ENCODE measurements at regions not wholly inside any gene's neighbourhood (a gene's known extent, or its start where the extent isn't known, plus 50 kb on each side); places are given as distances from the start of the nearest gene placed in this dataset.

GRCh38 chr12:124623344-124624035, 56.1 kb upstream of the NCOR2 start:
- no peaks in the 10 kb centered on the region for H3K36me3 Mint-ChIP-seq
- no peaks in the 10 kb centered on the region for H3K9me3 Mint-ChIP-seq
- no peaks in the 10 kb centered on the region for H3K27me3 Mint-ChIP-seq
- peaks cover 0 to 4% (median under 1%) of the 10 kb centered on the region in 4 donors for H3K4me1 Mint-ChIP-seq
- ATAC-seq (no peak), DNase-seq (no peak)
- H3K4me3 Mint-ChIP-seq = no peak overlapping the region
- POLR2A ChIA-PET = no interaction called here
- peak overlapping the region in 1 of 10 donors; percentile 60 for H3K27ac Mint-ChIP-seq

GRCh38 chr12:124622764-124623163, 55.4 kb upstream of the NCOR2 start:
- ATAC-seq = no peak
- Mint-ChIP-seq H3K36me3 (no peaks in the 10 kb centered on the region), H3K27me3 (no peaks in the 10 kb centered on the region), H3K4me1 (peaks cover 0 to 4% (median 0%) of the 10 kb centered on the region in 4 donors), H3K27ac (peak overlapping the region in 1 of 10 donors; percentile 6), H3K9me3 (no peaks in the 10 kb centered on the region), H3K4me3 (no peak overlapping the region)
- DNase-seq = no peak
- POLR2A ChIA-PET = no interaction called here

- H3K27ac Mint-ChIP-seq = peak overlapping the region in 1 of 10 donors; percentile 6
- H3K9me3 Mint-ChIP-seq = no peaks in the 10 kb centered on the region
- ATAC-seq (no peak), DNase-seq (no peak)
- POLR2A ChIA-PET = no interaction called here
- H3K27me3 Mint-ChIP-seq = no peaks in the 10 kb centered on the region
- peaks cover 0 to 4% (median 0%) of the 10 kb centered on the region in 4 donors for H3K4me1 Mint-ChIP-seq
- no peak overlapping the region for H3K4me3 Mint-ChIP-seq
- H3K36me3 Mint-ChIP-seq = no peaks in the 10 kb centered on the region
Observed at GRCh38 chr12:124622331-124622730, 54.9 kb upstream of the NCOR2 start.

- peak overlapping the region in 1 of 10 donors; percentile 34 for H3K27ac Mint-ChIP-seq
- no peaks in the 10 kb centered on the region for H3K36me3 Mint-ChIP-seq
- ATAC-seq (no peak), DNase-seq (no peak)
- POLR2A ChIA-PET = interaction anchor here (0.7 to 1.3 kb wide), 2 partner anchors 9 to 11 kb away, joined by 3 read pairs; no protein-coding TSS in a partner anchor
- H3K9me3 Mint-ChIP-seq = no peaks in the 10 kb centered on the region
- no peaks in the 10 kb centered on the region for H3K27me3 Mint-ChIP-seq
- peaks cover 3 to 12% (median 4%) of the 10 kb centered on the region in 4 donors for H3K4me1 Mint-ChIP-seq
- no peak overlapping the region for H3K4me3 Mint-ChIP-seq
Observed at GRCh38 chr12:124621296-124621660, 53.9 kb upstream of the NCOR2 start.

- no peaks in the 10 kb centered on the region for H3K27me3 Mint-ChIP-seq
- POLR2A ChIA-PET = interaction anchor here (0.7 to 1.3 kb wide), 2 partner anchors 8 to 11 kb away, joined by 3 read pairs; no protein-coding TSS in a partner anchor
- no peaks in the 10 kb centered on the region for H3K36me3 Mint-ChIP-seq
- no peak for DNase-seq
- peaks cover 3 to 11% (median 4%) of the 10 kb centered on the region in 4 donors for H3K4me1 Mint-ChIP-seq
- no peak overlapping the region for H3K4me3 Mint-ChIP-seq
- no peak for ATAC-seq
- H3K27ac Mint-ChIP-seq = no peak overlapping the region
- no peaks in the 10 kb centered on the region for H3K9me3 Mint-ChIP-seq
Observed at GRCh38 chr12:124620606-124621295, 53.3 kb upstream of the NCOR2 start.

- ATAC-seq = no peak
- POLR2A ChIA-PET = no interaction called here
- Mint-ChIP-seq H3K36me3 (peaks cover 0 to 2% (median 0%) of the 10 kb centered on the region in 3 donors), H3K4me1 (peaks cover 3 to 7% (median 4%) of the 10 kb centered on the region in 4 donors), H3K27ac (peak overlapping the region in 1 of 10 donors; percentile 77), H3K4me3 (no peak overlapping the region), H3K27me3 (no peaks in the 10 kb centered on the region), H3K9me3 (no peaks in the 10 kb centered on the region)
- DNase-seq = no peak
Observed at GRCh38 chr12:124618291-124618902, 51.0 kb upstream of the NCOR2 start.

- DNase-seq (no peak), ATAC-seq (no peak)
- Mint-ChIP-seq H3K9me3 (peaks cover 0 to 5% (median 0%) of the 10 kb centered on the region in 9 donors), H3K4me1 (peaks cover 3 to 7% (median 4%) of the 10 kb centered on the region in 4 donors), H3K27ac (no peak overlapping the region), H3K27me3 (no peaks in the 10 kb centered on the region), H3K4me3 (no peak overlapping the region), H3K36me3 (peaks cover 0 to 2% (median 0%) of the 10 kb centered on the region in 3 donors)
- POLR2A ChIA-PET = no interaction called here
Observed at GRCh38 chr12:124617615-124618014, 50.2 kb upstream of the NCOR2 start.
